ENCODE measurements at regions not wholly inside any gene's neighbourhood (a gene's known extent, or its start where the extent isn't known, plus 50 kb on each side); places are given as distances from the start of the nearest gene placed in this dataset.

GRCh38 chrX:39519030-39519488, 578.7 kb downstream of the BCOR start:
- peak in 2 of 3 experiments; percentile 78 to 95 for DNase-seq

- DNase-seq: peak in 2 of 3 experiments; percentile 76 to 95
These were observed 578.0 kb downstream of the BCOR start for GRCh38 chrX:39519566-39520301.

DNA sequence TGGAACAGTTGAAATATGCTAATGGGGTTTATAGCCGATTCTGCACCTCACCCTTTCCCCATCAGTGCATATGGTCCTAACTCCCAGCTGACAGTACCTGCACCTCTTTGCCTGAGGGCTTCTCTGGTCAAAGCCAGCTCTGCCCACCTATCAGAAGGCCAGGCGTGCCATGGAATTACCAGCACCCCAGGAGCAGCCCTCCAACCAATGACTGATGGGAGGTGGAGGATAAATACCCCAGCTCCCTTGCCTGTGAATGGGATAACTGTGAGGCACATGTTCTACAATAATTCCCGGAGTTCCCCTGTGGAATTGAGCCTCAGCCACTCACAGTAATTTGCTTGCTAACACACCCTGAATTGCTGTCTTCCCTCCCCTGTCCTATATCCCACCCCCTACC, 572.0 kb downstream of the BCOR start:
- no peak for DNase-seq

DNA sequence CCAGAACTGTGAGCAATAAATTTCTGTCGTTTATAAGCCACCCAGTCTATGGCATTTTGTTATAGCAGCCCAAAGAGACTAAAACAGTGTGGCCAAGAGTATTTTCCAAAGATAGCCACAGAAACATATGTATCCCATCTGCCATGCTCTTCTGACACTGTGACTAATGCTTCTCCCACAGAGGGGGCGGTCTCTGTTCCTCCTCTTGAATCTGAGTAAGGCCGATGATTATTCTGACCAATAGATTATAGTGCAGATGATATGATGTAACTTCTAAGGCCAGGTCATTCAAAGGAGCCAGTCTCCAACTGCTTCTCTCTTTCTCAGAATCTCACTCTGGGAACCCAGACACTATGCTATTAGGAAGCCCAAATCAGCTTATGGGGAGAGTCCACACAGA, 570.7 kb downstream of the BCOR start:
- DNase-seq: no peak

DNA sequence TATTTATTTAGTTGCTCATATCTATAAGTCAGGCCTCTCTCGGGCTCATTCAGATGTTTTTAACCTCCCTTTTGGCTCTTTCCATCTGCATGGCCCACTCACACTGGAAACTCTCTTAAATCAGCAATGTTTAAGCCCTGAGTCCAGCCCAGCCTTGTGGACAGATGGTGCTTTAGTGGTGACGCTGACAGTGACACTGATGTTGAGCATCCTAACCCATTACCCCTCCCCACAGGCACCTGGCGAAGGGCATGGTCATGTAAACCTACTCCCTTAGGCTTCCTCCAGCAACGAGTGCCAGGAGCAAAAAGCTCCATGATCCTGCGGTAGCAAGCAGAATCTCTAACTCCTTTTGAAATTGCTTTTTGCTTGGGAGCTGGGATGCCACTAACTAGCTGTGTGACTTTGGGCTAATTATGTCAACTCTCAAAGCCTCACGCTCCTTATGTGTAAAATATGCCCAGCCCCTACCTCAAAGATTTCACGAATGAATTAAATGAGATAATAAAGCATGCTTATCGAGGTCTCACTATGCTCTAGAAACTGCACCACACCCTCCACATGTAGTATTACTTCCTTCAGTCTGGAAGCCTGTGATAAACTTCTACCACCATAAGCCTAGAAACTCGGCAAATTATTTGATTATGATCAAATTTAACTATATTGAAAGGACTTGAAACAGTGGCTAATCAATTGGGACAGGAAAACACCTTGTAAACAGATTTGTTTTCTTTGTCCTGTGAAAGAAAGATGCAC, 569.4 kb downstream of the BCOR start:
- no peak for DNase-seq

GRCh38 chrX:39532761-39533160, 565.0 kb downstream of the BCOR start:
- DNase-seq: no peak

DNA sequence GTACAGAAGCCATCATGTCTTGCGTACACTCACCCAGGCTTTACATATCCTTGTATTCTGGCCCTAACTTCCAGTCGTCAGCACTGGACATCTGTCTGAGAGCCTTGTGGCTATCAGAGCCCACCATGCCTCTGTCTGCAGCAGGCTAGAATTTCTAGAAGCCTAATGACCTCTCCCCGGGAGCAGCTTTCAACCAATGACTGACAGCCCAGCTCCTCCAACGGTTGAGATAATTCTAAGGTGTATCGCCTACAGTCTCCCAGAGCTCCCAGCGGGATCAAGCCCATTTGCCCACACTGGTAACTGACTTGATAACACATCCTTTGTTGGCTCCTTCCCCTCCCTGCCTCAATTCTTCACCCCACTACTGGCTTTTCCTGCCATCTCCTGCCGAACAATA, 562.8 kb downstream of the BCOR start:
- no peak for DNase-seq

- DNase-seq: no peak
These were observed 561.5 kb downstream of the BCOR start for GRCh38 chrX:39536211-39536610.

- DNase-seq: no peak
These were observed 555.9 kb downstream of the BCOR start for GRCh38 chrX:39541881-39542280.

GRCh38 chrX:39542316-39542715, 555.4 kb downstream of the BCOR start:
- no peak for DNase-seq

- DNase-seq: no peak
These were observed 546.9 kb downstream of the BCOR start for GRCh38 chrX:39550795-39551361.

- DNase-seq: no peak
These were observed 546.0 kb downstream of the BCOR start for GRCh38 chrX:39551762-39552161.

DNA sequence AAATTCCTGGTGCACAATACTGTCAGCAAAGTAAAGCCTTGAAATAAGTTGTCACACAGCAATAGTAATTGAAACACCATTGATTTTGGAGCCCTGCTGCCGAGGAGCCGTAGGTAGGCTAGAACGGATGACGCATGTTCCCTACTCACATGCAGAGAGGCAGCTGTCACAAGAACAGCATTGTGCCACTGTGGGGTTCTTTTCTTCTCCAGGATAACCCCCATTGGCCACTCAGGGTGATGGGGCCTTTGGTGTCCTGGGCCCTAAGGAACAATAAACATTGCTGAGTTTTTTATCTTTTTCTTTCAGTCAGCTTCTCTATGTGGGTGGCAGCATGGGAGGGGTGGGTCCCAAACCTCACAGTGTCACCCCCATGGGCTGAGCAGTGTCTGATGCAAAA, 542.3 kb downstream of the BCOR start:
- no peak for DNase-seq

GRCh38 chrX:39556056-39556455, 541.7 kb downstream of the BCOR start:
- DNase-seq: no peak

DNA sequence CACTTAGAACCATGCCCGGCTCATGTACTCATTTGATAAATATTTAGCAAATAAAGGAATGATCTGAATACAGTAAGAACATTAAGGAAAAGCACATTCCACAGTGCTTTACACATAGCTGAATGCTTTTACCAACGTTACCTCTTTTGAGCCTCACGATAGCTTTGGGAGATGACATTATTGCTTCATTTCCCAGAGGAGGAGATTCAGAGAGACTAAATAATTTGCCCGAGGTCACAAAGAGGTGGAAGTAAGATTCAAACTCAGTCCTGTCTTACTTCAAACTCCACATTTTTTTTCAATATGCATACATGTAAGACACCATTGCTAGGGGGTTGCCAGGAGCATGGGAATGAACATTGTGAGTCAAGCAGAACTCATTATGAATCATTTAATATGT, 538.5 kb downstream of the BCOR start:
- DNase-seq: no peak

DNA sequence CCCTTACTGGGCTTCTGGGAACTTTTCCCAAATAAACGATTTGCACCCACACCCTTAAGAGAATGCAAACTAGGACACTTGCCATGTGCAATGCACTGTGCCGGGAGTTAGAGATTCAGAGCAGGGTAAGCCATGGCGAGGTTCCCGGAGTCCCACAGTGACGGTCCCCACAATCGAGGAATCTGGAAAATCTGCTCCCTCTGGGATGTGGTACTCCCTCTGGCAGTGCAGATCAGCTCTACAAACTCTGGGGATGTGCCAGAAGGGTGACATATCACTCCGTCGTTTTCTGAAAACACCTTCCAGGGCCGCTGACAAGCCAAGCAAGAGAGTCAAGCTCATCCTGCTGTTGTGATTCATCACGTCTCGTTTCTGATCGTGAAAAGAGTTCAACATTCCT, 537.5 kb downstream of the BCOR start:
- no peak for DNase-seq

DNA sequence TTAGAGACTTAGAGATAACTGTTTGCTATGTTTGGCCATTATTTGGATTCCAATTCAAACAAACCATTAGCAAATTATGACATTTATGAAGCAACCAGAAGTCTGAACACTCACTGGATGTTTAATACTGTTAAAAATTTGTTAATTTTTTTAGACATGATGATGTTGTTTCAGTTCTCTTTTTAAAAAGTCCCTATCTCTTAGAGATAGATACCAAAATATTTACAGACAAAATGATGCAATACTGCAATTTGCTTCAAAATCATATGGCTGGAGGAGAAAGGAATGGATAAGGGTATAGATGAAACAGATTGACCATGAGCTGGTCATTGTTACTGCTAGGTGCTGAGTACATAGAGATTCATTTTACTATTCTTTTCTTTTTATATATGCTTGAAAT, 534.6 kb downstream of the BCOR start:
- DNase-seq: no peak

GRCh38 chrX:39564751-39565150, 533.0 kb downstream of the BCOR start:
- no peak for DNase-seq

DNA sequence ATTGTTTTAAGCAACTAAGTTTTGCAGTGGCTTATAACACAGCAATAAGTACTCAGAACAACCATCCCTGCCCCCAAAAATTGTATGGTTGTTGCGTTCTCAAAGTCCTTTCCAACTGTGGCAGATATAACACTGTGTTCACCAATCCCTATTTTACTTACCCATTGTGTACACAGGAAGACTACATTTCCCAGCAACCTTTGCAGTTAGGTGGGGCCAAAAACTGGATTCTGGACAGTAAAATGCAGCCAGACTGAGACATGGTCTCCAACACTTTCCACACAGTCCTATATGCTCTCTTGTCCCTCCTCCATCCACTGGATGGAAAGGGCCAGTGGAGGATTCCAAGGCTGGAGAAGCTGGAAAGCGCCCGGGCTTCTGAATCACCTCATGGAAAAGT, 523.6 kb downstream of the BCOR start:
- DNase-seq: peak in 1 of 3 experiments; percentile 49

DNA sequence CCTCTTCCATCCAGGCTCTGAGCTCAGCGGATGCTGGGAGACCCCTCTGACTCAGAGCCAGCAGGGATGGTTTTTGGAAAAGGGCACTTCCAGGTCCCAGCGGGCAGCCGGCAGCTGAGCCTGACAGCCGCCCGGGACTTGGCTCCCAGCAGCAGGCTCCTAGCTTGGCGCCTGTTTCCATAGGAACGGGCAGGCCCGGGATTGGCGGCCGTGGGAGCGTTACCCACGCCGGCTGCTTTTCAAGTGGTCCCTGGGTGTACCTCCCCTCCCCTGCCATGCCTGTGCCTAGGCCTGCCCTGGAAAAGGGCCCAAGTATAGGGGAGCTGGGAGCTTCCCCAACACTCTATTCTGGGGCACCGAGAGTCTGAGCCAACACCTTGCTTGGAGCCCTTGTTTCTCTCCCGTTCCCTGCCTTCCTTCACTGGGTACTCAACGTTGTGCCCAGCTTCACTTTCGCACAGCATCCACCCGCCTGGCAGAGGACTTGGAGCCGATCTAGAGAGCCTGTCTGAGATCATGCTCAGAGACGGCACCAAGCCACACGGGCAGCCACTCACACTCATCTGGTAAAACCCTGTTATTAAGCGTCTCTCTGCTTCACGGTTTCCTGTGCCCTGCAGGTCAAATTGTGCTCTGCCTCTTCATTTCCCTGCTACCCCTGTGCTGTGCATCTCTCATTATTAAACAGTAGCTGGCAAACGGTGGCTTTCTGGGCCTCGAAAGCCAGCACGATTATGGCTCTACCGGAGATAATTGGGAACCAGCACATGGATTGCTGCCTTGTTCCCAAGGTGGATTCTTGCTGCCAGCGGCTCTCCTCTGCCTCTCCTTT, 521.5 kb downstream of the BCOR start:
- DNase-seq: peak; percentile 57 to 96 (median 92)

DNA sequence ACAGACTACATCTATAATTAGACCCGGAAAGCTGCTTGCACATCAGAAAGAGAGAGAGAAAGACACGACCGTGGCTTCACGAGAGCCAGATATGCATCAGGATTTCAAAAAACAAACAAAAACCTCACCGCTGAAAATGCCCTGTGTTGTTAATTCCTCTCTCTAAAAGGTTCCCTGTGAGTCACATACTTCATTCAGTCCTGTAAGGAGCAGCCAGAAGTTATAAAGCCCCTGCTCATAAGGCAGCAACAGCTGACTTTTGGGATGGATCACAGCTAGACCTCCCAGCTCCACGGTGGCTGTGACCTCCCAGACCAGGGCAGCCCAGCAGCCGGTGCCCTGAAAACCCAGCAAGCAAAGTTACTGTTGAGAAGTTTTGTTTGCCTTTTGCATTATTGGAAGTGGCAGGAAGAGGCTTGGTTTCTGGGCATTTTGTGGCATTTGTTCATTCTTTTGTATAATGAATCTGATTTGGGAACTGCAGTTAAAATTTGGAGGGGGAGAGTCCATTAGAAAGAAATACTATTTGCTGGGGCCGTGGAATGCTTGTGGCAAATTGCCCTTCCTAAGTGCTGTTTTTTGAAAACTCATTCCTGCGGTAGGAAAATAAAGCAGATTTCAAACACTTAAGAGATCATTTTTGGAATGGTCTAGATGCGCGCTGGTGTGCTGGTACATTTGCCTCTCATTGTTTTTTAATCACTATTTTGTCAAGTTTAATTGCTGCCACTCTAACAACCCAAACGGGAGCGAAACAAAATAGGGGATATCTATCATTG, 520.4 kb downstream of the BCOR start:
- DNase-seq: peak in 2 of 3 experiments; percentile 49 to 53

All from NCI-H1417 (cell line).